ENCODE measurements at regions not wholly inside any gene's neighbourhood (a gene's known extent, or its start where the extent isn't known, plus 50 kb on each side); places are given as distances from the start of the nearest gene placed in this dataset.

DNA sequence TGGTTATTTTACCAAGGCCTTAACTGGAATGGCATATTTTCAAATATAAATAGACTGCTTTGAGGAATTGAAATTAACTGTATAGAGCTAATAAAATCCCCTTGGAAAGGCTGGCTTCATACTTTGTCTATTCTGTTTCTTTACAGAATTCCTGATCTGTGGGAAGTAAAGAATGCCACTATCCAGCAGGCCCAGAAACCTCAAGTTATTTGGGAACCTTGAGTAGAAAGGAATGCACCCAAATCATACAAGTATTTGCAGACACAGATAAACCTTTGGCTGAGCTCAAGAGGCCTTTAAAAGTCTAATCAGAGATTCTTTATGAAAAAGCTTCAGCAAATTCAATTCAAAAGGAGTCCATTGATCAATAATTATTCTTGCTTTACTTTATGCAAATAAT, 975.7 kb upstream of the PABPC4L start:
- Histone ChIP-seq H3K27ac (no peak overlapping the region), H3K4me3 (no peak overlapping the region), H3K9me3 (no peaks in the 10 kb centered on the region), H3K27me3 (no peaks in the 10 kb centered on the region), H3K36me3 (no peaks in the 10 kb centered on the region), H3K4me1 (no peaks in the 10 kb centered on the region)
- intact Hi-C loops (cut with DNase I), result no loop called here
- DNase-seq, result no peak
- no peak for TF ChIP-seq EP300 (IDR thresholded peaks at IDR 0.05)
- TF ChIP-seq POLR2AphosphoS5 (IDR thresholded peaks at IDR 0.05), result no peak
- TF ChIP-seq, protein P1, sequence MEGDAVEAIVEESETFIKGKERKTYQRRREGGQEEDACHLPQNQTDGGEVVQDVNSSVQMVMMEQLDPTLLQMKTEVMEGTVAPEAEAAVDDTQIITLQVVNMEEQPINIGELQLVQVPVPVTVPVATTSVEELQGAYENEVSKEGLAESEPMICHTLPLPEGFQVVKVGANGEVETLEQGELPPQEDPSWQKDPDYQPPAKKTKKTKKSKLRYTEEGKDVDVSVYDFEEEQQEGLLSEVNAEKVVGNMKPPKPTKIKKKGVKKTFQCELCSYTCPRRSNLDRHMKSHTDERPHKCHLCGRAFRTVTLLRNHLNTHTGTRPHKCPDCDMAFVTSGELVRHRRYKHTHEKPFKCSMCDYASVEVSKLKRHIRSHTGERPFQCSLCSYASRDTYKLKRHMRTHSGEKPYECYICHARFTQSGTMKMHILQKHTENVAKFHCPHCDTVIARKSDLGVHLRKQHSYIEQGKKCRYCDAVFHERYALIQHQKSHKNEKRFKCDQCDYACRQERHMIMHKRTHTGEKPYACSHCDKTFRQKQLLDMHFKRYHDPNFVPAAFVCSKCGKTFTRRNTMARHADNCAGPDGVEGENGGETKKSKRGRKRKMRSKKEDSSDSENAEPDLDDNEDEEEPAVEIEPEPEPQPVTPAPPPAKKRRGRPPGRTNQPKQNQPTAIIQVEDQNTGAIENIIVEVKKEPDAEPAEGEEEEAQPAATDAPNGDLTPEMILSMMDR (IDR thresholded peaks at IDR 0.05), result no peak
- no peak for TF ChIP-seq POLR2A (IDR thresholded peaks at IDR 0.05)

DNA sequence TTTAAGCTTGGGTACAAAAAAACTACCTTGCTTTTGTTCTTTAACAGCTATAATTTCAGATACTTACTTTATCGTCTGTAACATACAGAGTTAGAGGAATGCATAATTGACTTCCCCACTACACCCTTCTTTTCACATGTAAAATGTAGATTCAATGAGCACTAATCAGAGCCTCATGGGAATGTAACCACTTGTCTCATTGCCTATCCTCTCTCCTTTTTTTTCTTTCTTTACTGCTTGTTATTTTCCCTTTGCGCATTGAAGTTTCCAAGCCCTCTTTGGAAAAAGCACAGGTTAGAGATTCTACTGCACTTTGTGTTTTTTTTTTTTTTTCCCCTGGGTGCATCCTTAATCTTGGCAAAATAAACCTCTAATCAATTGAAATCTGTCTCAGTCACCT, 965.1 kb upstream of the PABPC4L start:
- 74 to 93% methylated on average over 2 of the region's 2 CpGs for WGBS, 2 donors
- Histone ChIP-seq H3K4me1 (no peaks in the 10 kb centered on the region), H3K9me3 (no peaks in the 10 kb centered on the region), H3K4me3 (no peak overlapping the region), H3K27me3 (no peaks in the 10 kb centered on the region), H3K36me3 (no peaks in the 10 kb centered on the region), H3K27ac (no peak overlapping the region)
- intact Hi-C loops (cut with DNase I), result no loop called here
- TF ChIP-seq, protein P1 (IDR thresholded peaks at IDR 0.05), result no peak
- TF ChIP-seq EP300 (IDR thresholded peaks at IDR 0.05) (no peak), POLR2A (IDR thresholded peaks at IDR 0.05) (no peak), POLR2AphosphoS5 (IDR thresholded peaks at IDR 0.05) (no peak)
- DNase-seq, result no peak

DNA sequence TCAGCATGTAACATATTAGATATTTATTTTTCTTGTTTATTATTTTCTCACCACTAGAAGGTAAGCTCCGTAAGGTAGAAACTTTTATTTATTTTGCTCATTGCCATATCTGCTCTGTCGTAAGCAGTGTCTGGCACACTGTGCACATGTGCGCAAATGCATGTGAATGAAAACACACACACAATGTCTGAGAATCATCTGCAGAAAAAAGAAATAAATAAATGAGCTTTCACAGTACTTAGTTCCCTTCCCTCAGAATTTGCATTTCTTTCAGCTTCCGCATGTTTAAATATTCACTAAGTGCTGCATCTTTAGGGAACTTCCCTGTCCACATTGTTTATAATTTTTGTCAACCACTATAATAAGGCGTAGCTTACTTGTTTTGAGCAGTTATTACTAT, 963.0 kb upstream of the PABPC4L start:
- H3K4me1 ChIP-seq, result no peaks in the 10 kb centered on the region
- no peak overlapping the region for H3K27ac ChIP-seq
- no peak for DNase-seq
- H3K27me3 ChIP-seq, result no peaks in the 10 kb centered on the region
- 76 to 85% methylated on average over 5 of the region's 5 CpGs for WGBS, 2 donors
- intact Hi-C loops (cut with DNase I), result no loop called here
- TF ChIP-seq, protein P1 (IDR thresholded peaks at IDR 0.05), result no peak
- no peak for TF ChIP-seq EP300 (IDR thresholded peaks at IDR 0.05)
- no peak for TF ChIP-seq POLR2AphosphoS5 (IDR thresholded peaks at IDR 0.05)
- TF ChIP-seq POLR2A (IDR thresholded peaks at IDR 0.05), result no peak
- no peaks in the 10 kb centered on the region for H3K9me3 ChIP-seq
- H3K36me3 ChIP-seq, result no peaks in the 10 kb centered on the region
- no peak overlapping the region for H3K4me3 ChIP-seq

DNA sequence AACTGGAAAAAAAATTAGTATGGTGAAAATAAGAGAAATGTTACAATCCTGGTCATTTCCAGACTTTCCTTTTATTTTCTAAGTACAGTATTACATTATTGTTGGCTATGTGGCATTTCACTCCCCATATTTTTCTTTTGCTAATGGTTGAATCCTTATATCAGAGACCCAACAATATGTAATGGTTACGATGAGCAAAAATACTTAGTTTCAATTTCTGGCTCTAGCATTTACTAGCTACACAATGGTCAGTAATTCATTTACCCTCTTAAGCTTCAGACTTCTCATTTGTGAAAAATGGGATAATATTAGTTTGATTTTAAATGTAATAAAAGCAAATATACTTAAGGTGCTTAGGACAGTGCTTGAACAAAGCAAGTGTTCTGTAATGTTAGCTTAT, 942.9 kb upstream of the PABPC4L start:
- intact Hi-C loops (cut with DNase I), result no loop called here
- H3K36me3 ChIP-seq, result no peaks in the 10 kb centered on the region
- H3K27me3 ChIP-seq, result no peaks in the 10 kb centered on the region
- WGBS, 2 donors, result 92 to 93% methylated on average over 1 of the region's 1 CpG
- H3K4me1 ChIP-seq, result no peaks in the 10 kb centered on the region
- TF ChIP-seq EP300 (IDR thresholded peaks at IDR 0.05) (no peak), POLR2AphosphoS5 (IDR thresholded peaks at IDR 0.05) (no peak), POLR2A (IDR thresholded peaks at IDR 0.05) (no peak)
- TF ChIP-seq, protein P1 (IDR thresholded peaks at IDR 0.05), result no peak
- no peak for DNase-seq
- H3K9me3 ChIP-seq, result no peaks in the 10 kb centered on the region
- H3K4me3 ChIP-seq, result no peak overlapping the region
- no peak overlapping the region for H3K27ac ChIP-seq

GRCh38 chr4:135124196-135124595, 922.6 kb upstream of the PABPC4L start:
- DNase-seq, result no peak
- TF ChIP-seq, protein P1 (IDR thresholded peaks at IDR 0.05), result no peak
- no peak for TF ChIP-seq EP300 (IDR thresholded peaks at IDR 0.05)
- TF ChIP-seq POLR2AphosphoS5 (IDR thresholded peaks at IDR 0.05), result no peak
- no peak for TF ChIP-seq POLR2A (IDR thresholded peaks at IDR 0.05)
- H3K9me3 ChIP-seq, result no peaks in the 10 kb centered on the region
- no peaks in the 10 kb centered on the region for H3K36me3 ChIP-seq
- no peak overlapping the region for H3K4me3 ChIP-seq
- no peaks in the 10 kb centered on the region for H3K4me1 ChIP-seq
- intact Hi-C loops (cut with DNase I), result no loop called here
- no peaks in the 10 kb centered on the region for H3K27me3 ChIP-seq
- no peak overlapping the region for H3K27ac ChIP-seq
